Astrocyte of the spinal cord (primary cell): ENCODE measurements at regions not wholly inside any gene's neighbourhood (a gene's known extent, or its start where the extent isn't known, plus 50 kb on each side); places are given as distances from the start of the nearest gene placed in this dataset.
A peak's percentile ranks its signal among the peaks of the same experiment; 100 is the strongest.

Experiments used
- DNase-seq: peaks from one replicate; pipeline ENCODE4 v3.0.0; 2011; ENCODE audit warnings: low read depth, low spot score
- H3K4me3 ChIP-seq: 2 replicates; pipeline ENCODE4 v1.5.1; 2011; ENCODE audit warnings: low read depth, mild to moderate bottlenecking, low read length, moderate library complexity
- in situ Hi-C: cut with HindIII; loops from 2 replicates; pipeline ENCODE4 v1.10.0; 2017; ENCODE audit warnings: low sequenced_read_pairs
- TF ChIP-seq, protein P1 (sequence below): IDR thresholded peaks from 2 replicates; pipeline ENCODE4 v1.5.1; 2012; ENCODE audit warnings: low read depth, mild to moderate bottlenecking, low read length, inconsistent platforms

DNA sequence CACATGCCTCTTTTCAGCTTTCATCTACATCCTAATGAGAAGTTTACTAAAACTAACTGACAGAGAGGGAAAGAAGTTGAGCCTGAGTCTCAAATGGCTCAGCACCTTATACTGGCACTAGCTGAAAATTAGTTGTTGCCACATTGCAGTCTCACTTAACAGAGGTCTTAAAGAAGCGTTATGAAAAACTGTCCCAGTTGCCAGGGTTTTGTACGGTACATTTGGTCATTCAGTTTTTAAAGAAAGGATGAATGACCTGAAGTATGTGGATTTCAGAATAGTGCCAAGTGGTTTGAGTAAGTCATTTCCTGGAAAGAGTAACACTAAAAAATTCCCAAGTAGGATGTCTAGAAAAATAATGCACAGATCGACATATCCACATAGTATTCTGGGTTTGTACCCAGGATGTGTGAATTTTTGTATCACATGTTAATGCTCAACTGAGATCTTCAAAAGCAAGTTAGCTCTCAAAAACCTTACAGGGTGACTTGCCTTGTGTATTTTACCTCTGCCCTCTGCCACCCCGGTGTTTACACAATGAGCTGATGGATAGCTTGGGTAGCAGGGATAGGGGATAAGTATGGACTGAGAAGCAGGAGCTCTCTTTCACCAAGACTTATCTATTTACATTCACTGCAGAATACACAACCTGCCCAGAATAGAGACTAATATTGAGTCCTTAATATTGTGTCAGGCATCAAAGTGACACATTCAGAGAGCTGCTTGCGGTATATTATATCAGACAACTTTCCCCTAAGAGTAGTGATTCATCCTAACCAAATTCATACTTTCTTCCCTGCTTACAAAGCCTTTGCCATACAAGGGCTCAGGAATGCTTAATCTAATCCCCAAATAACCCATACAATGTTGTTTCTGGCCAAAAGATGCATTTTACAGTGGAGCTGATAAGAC is 1075.7 kb upstream of the PABPC4L start:
- H3K4me3 ChIP-seq, result no peak overlapping the region
- TF ChIP-seq, protein P1, sequence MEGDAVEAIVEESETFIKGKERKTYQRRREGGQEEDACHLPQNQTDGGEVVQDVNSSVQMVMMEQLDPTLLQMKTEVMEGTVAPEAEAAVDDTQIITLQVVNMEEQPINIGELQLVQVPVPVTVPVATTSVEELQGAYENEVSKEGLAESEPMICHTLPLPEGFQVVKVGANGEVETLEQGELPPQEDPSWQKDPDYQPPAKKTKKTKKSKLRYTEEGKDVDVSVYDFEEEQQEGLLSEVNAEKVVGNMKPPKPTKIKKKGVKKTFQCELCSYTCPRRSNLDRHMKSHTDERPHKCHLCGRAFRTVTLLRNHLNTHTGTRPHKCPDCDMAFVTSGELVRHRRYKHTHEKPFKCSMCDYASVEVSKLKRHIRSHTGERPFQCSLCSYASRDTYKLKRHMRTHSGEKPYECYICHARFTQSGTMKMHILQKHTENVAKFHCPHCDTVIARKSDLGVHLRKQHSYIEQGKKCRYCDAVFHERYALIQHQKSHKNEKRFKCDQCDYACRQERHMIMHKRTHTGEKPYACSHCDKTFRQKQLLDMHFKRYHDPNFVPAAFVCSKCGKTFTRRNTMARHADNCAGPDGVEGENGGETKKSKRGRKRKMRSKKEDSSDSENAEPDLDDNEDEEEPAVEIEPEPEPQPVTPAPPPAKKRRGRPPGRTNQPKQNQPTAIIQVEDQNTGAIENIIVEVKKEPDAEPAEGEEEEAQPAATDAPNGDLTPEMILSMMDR, result no peak
- in situ Hi-C loops, result no loop called here
- DNase-seq, result peak; percentile 80

GRCh38 chr4:135274416-135274815 is 1072.8 kb upstream of the PABPC4L start:
- TF ChIP-seq, protein P1, result no peak
- H3K4me3 ChIP-seq, result no peak overlapping the region
- DNase-seq, result no peak
- in situ Hi-C loops, result no loop called here

- in situ Hi-C loops, result no loop called here
- TF ChIP-seq, protein P1, result no peak
- no peak overlapping the region for H3K4me3 ChIP-seq
- no peak for DNase-seq
These were observed 1067.7 kb upstream of the PABPC4L start for GRCh38 chr4:135269125-135269890.

- in situ Hi-C loops, result no loop called here
- TF ChIP-seq, protein P1, result no peak
- no peak overlapping the region for H3K4me3 ChIP-seq
- no peak for DNase-seq
These were observed 1066.8 kb upstream of the PABPC4L start for GRCh38 chr4:135268369-135268768.

GRCh38 chr4:135267148-135267865 is 1065.7 kb upstream of the PABPC4L start:
- H3K4me3 ChIP-seq, result no peak overlapping the region
- in situ Hi-C loops, result no loop called here
- no peak for DNase-seq
- TF ChIP-seq, protein P1, result no peak

DNA sequence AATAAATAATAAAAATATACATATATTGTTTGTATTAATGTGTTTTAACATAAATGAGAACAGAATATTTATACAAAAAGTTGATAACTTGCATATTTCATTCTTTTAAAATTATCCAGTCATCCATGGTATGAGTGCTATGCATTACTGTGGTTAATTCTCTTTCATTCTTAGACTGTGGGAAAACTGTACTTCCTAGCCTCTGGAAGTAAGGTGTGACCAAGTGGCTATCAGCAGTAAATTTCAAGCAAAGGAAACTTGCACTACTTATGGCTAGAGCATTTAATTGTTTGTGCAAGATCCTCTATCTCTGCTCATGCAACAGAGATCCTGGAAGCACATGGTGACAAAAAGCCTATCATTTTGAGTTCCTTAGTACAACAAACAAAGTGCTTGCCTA is 1054.5 kb upstream of the PABPC4L start:
- H3K4me3 ChIP-seq, result no peak overlapping the region
- peak; percentile 18 for DNase-seq
- TF ChIP-seq, protein P1, result no peak
- in situ Hi-C loops, result no loop called here
